HG02938 (cell line): ENCODE measurements at regions not wholly inside any gene's neighbourhood (a gene's known extent, or its start where the extent isn't known, plus 50 kb on each side); places are given as distances from the start of the nearest gene placed in this dataset.
"Not testable (repeated sequence)": the region's sequence is repeated elsewhere in the genome, so short reads cannot be mapped to it uniquely, and the experiment has no call there.

Experiments
- ATAC-seq: cut with Tn5 transposase; IDR thresholded peaks from one replicate; pipeline ENCODE4 v1.9.1; 2021; ENCODE audit warnings: mild to moderate bottlenecking, moderate library complexity; ENCODE audit not compliant: unreplicated experiment

GRCh38 chr9:119938871-119939270 is 569.6 kb upstream of the BRINP1 start:
- no peak for ATAC-seq

- ATAC-seq = no peak
Measured at GRCh38 chr9:119934497-119934896, 565.3 kb upstream of the BRINP1 start.

- no peak for ATAC-seq
Measured at GRCh38 chr9:119933191-119933590, 564.0 kb upstream of the BRINP1 start.

GRCh38 chr9:119924736-119925135 is 555.5 kb upstream of the BRINP1 start:
- no peak for ATAC-seq

- no peak for ATAC-seq
Measured at GRCh38 chr9:119917175-119917574, 547.9 kb upstream of the BRINP1 start.

GRCh38 chr9:119907056-119907455 is 537.8 kb upstream of the BRINP1 start:
- no peak for ATAC-seq

- ATAC-seq = no peak
Measured at GRCh38 chr9:119905724-119906123, 536.5 kb upstream of the BRINP1 start.

- no peak for ATAC-seq
Measured at GRCh38 chr9:119903851-119904250, 534.6 kb upstream of the BRINP1 start.

GRCh38 chr9:119902611-119903010 is 533.4 kb upstream of the BRINP1 start:
- no peak for ATAC-seq

- no peak for ATAC-seq
Measured at GRCh38 chr9:119898316-119898715, 529.1 kb upstream of the BRINP1 start.

GRCh38 chr9:119884438-119884837 is 515.2 kb upstream of the BRINP1 start:
- ATAC-seq = no peak

GRCh38 chr9:119881898-119882297 is 512.7 kb upstream of the BRINP1 start:
- no peak for ATAC-seq

- ATAC-seq = no peak
Measured at GRCh38 chr9:119880361-119880760, 511.1 kb upstream of the BRINP1 start.

- ATAC-seq = no peak
Measured at GRCh38 chr9:119877306-119877705, 508.1 kb upstream of the BRINP1 start.

- no peak for ATAC-seq
Measured at GRCh38 chr9:119873877-119874276, 504.6 kb upstream of the BRINP1 start.

- ATAC-seq = not testable (repeated sequence)
Measured at GRCh38 chr9:119870251-119870650, 501.0 kb upstream of the BRINP1 start.

- no peak for ATAC-seq
Measured at GRCh38 chr9:119868694-119869093, 499.5 kb upstream of the BRINP1 start.

GRCh38 chr9:119861842-119862241 is 492.6 kb upstream of the BRINP1 start:
- no peak for ATAC-seq

GRCh38 chr9:119859128-119859527 is 489.9 kb upstream of the BRINP1 start:
- ATAC-seq = no peak

GRCh38 chr9:119853126-119853525 is 483.9 kb upstream of the BRINP1 start:
- ATAC-seq = no peak

- ATAC-seq = no peak
Measured at GRCh38 chr9:119852390-119852789, 483.2 kb upstream of the BRINP1 start.

- no peak for ATAC-seq
Measured at GRCh38 chr9:119844431-119844830, 475.2 kb upstream of the BRINP1 start.

GRCh38 chr9:119841016-119841415 is 471.8 kb upstream of the BRINP1 start:
- ATAC-seq = no peak

GRCh38 chr9:119839888-119840287 is 470.7 kb upstream of the BRINP1 start:
- ATAC-seq = no peak
